MM.1S (cell line): ENCODE measurements at regions not wholly inside any gene's neighbourhood (a gene's known extent, or its start where the extent isn't known, plus 50 kb on each side); places are given as distances from the start of the nearest gene placed in this dataset.

ENCODE experiments used
- DNase-seq: peaks from one replicate; pipeline ENCODE4 v3.0.0-alpha.2; 2015
- H2AFZ ChIP-seq: fragments of 300-600 bp; sonication (generic); 2 replicates; pipeline ENCODE4 v1.6.0; 2016; ENCODE audit warnings: antibody characterized with exemption, low read length
- H3F3A ChIP-seq: fragments of 300-600 bp; sonication (generic); 2 replicates; pipeline ENCODE4 v1.6.1; 2016; ENCODE audit warnings: mild to moderate bottlenecking, antibody characterized with exemption, low read length, moderate library complexity, mixed read lengths; ENCODE audit not compliant: insufficient read depth
- H3K27ac ChIP-seq: fragments of 300-600 bp; sonication (generic); 2 replicates; pipeline ENCODE4 v1.5.1; 2016; ENCODE audit warnings: mild to moderate bottlenecking, low read length
- H3K27me3 ChIP-seq: fragments of 300-600 bp; sonication (generic); replicated peaks from 2 replicates; pipeline ENCODE4 v1.6.0; 2016; ENCODE audit warnings: low read length; ENCODE audit not compliant: insufficient read depth
- H3K36me3 ChIP-seq: fragments of 300-600 bp; sonication (generic); replicated peaks from 2 replicates; pipeline ENCODE4 v1.6.1; 2016; ENCODE audit warnings: mild to moderate bottlenecking, low read length, mixed read lengths; ENCODE audit not compliant: insufficient read depth
- H3K4me1 ChIP-seq: fragments of 300-600 bp; sonication (generic); 2 replicates; pipeline ENCODE4 v1.6.1; 2016; ENCODE audit warnings: low read length, mixed read lengths
- H3K4me2 ChIP-seq: fragments of 300-600 bp; sonication (generic); 2 replicates; pipeline ENCODE4 v1.6.0; 2016; ENCODE audit warnings: low read depth, low read length
- H3K4me3 ChIP-seq: fragments of 300-600 bp; sonication (generic); 2 replicates; pipeline ENCODE4 v1.5.1; 2016; ENCODE audit warnings: low read length, mixed read lengths
- H3K79me2 ChIP-seq: fragments of 300-600 bp; sonication (generic); 2 replicates; pipeline ENCODE4 v1.6.1; 2016; ENCODE audit warnings: mixed run types, low read length, mixed read lengths
- H3K9ac ChIP-seq: fragments of 300-600 bp; sonication (generic); 2 replicates; pipeline ENCODE4 v1.6.1; 2016; ENCODE audit warnings: low read length, mixed read lengths
- H3K9me2 ChIP-seq: fragments of 300-600 bp; sonication (generic); replicated peaks from 2 replicates; pipeline ENCODE4 v1.6.1; 2016; ENCODE audit warnings: mild to moderate bottlenecking, low read length, mixed read lengths; ENCODE audit not compliant: insufficient read depth
- H3K9me3 ChIP-seq: fragments of 300-600 bp; sonication (generic); replicated peaks from 2 replicates; pipeline ENCODE4 v1.6.1; 2016; ENCODE audit warnings: mild to moderate bottlenecking, low read length, mixed read lengths; ENCODE audit not compliant: insufficient read depth
- H4K20me1 ChIP-seq: fragments of 300-600 bp; sonication (generic); 2 replicates; pipeline ENCODE4 v1.6.1; 2016; ENCODE audit warnings: mild to moderate bottlenecking, low read length, moderate library complexity, mixed read lengths; ENCODE audit not compliant: insufficient read depth
- EZH2 ChIP-seq: fragments of 300-600 bp; sonication (generic); optimal IDR thresholded peaks from 2 replicates; pipeline ENCODE3; 2017; ENCODE audit warnings: low read depth, mild to moderate bottlenecking, antibody characterized with exemption, low read length, mixed read lengths
- EZH2phosphoT487 ChIP-seq: fragments of 300-600 bp; sonication (generic); IDR thresholded peaks from 2 replicates; pipeline ENCODE4 v1.6.1; 2018; ENCODE audit warnings: antibody characterized with exemption, low read length
- TF ChIP-seq, protein P1 (sequence below): fragments of 300-600 bp; sonication (generic); IDR thresholded peaks from 2 replicates; pipeline ENCODE4 v1.5.1; 2016; ENCODE audit warnings: antibody characterized with exemption, low read length, mixed read lengths

DNA sequence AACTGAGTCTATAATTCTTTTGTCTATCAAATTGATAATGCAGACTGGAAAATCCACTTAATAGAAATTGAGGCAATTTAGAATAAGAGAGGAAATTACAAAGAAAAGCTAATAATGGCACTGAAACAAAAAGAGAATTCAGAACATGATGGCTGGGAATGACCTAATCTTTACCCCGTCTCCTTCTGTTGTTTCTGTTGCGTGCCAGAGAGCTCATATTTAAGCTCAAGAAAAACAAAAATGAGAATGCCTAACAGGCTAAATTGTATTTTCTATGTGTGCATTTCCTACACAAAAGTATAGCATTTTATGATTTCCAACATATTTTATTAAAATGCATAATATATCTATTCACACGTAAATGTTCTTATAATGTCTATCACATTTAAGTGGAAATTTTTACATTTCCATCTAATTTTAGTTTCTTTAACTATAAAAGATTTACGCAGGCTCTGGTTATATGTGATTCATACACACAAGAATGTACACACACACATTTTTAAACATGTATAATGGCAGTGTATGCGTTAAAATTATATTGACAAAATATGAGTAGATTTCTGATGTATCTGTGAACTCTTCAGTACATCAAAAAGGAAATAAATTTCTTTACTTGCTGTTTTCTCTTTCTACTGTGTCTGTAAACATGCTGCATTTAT lies 432.3 kb downstream of the SLITRK6 start:
- no peaks in the 10 kb centered on the region for H3K27me3 ChIP-seq
- H3K4me2 ChIP-seq, result no peak overlapping the region
- no peaks in the 10 kb centered on the region for H3K9me3 ChIP-seq
- no peak overlapping the region for H3K9ac ChIP-seq
- no peaks in the 10 kb centered on the region for H3K9me2 ChIP-seq
- H3K79me2 ChIP-seq, result no peaks in the 10 kb centered on the region
- no peak overlapping the region for H3K27ac ChIP-seq
- H4K20me1 ChIP-seq, result no peaks in the 10 kb centered on the region
- no peak for DNase-seq
- H3K4me3 ChIP-seq, result no peak overlapping the region
- H3K36me3 ChIP-seq, result no peaks in the 10 kb centered on the region
- H2AFZ ChIP-seq, result no peak overlapping the region
- no peaks in the 10 kb centered on the region for H3K4me1 ChIP-seq
- no peak for TF ChIP-seq EZH2
- TF ChIP-seq, protein P1, sequence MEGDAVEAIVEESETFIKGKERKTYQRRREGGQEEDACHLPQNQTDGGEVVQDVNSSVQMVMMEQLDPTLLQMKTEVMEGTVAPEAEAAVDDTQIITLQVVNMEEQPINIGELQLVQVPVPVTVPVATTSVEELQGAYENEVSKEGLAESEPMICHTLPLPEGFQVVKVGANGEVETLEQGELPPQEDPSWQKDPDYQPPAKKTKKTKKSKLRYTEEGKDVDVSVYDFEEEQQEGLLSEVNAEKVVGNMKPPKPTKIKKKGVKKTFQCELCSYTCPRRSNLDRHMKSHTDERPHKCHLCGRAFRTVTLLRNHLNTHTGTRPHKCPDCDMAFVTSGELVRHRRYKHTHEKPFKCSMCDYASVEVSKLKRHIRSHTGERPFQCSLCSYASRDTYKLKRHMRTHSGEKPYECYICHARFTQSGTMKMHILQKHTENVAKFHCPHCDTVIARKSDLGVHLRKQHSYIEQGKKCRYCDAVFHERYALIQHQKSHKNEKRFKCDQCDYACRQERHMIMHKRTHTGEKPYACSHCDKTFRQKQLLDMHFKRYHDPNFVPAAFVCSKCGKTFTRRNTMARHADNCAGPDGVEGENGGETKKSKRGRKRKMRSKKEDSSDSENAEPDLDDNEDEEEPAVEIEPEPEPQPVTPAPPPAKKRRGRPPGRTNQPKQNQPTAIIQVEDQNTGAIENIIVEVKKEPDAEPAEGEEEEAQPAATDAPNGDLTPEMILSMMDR, result no peak
- no peak for TF ChIP-seq EZH2phosphoT487
- H3F3A ChIP-seq, result no peaks in the 10 kb centered on the region

DNA sequence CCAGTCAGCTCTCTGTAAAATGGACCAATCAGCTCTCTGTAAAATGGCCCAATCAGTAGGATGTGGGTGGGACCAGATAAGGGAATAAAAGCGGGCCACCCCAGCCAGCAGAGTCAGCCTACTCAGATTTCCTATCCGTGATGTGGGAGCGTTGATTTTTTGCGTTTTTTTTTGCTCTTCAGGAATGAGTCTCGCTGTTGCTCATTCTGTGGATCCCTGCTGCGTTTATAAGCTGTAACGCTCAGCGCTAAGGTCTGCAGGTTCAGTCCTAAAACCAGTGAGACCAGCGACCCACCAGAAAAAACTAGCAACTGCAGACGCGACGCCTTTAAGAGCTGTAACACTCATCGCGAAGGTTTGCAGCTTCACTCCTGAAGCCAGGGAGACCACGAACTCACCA lies 435.7 kb downstream of the SLITRK6 start:
- Histone ChIP-seq H3K4me2 (no peak overlapping the region), H3F3A (no peaks in the 10 kb centered on the region), H3K36me3 (no peaks in the 10 kb centered on the region), H3K9ac (no peak overlapping the region), H4K20me1 (no peaks in the 10 kb centered on the region), H2AFZ (no peak overlapping the region), H3K27me3 (no peaks in the 10 kb centered on the region), H3K9me3 (no peaks in the 10 kb centered on the region), H3K9me2 (no peaks in the 10 kb centered on the region), H3K4me3 (no peak overlapping the region), H3K4me1 (no peaks in the 10 kb centered on the region), H3K79me2 (no peaks in the 10 kb centered on the region), H3K27ac (no peak overlapping the region)
- TF ChIP-seq, protein P1, result no peak
- no peak for TF ChIP-seq EZH2phosphoT487
- TF ChIP-seq EZH2, result no peak
- no peak for DNase-seq

DNA sequence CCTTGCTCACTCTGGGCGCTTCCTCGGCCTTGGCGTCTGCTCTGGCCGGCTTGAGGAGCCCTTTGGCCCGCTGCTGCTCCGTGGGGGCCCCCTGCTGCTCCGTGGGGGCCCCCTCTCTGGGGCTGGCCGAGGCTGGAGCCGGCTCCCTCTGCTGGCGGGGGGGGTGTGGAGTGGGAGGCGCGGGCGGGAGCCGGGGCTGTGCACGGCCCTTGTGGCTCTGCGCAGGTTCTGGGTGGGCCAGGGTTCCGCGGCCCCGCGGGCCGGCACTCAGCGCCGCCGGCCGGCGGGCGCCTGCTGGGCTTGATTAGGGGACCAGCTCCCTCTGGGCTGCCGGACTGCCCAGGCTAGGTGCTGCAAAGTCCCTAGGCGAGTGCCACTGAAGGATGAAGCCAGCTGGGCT lies 436.2 kb downstream of the SLITRK6 start:
- Histone ChIP-seq H3K4me3 (no peak overlapping the region), H3F3A (no peaks in the 10 kb centered on the region), H4K20me1 (no peaks in the 10 kb centered on the region), H3K36me3 (no peaks in the 10 kb centered on the region), H3K9me3 (no peaks in the 10 kb centered on the region), H3K27me3 (no peaks in the 10 kb centered on the region), H3K4me1 (no peaks in the 10 kb centered on the region), H3K9ac (no peak overlapping the region), H3K9me2 (no peaks in the 10 kb centered on the region), H3K79me2 (no peaks in the 10 kb centered on the region), H3K4me2 (no peak overlapping the region), H3K27ac (no peak overlapping the region), H2AFZ (no peak overlapping the region)
- no peak for DNase-seq
- TF ChIP-seq, protein P1, result no peak
- TF ChIP-seq EZH2phosphoT487 (no peak), EZH2 (no peak)
